OCI-M1 (cell line): ENCODE measurements at regions not wholly inside any gene's neighbourhood (a gene's known extent, or its start where the extent isn't known, plus 50 kb on each side); places are given as distances from the start of the nearest gene placed in this dataset.
"Not testable (repeated sequence)": the region's sequence is repeated elsewhere in the genome, so short reads cannot be mapped to it uniquely, and the experiment has no call there.

Experiments
- DNase-seq: peaks from one replicate; lab custom pipeline; 2025; lab: John Stamatoyannopoulos, UW

DNA sequence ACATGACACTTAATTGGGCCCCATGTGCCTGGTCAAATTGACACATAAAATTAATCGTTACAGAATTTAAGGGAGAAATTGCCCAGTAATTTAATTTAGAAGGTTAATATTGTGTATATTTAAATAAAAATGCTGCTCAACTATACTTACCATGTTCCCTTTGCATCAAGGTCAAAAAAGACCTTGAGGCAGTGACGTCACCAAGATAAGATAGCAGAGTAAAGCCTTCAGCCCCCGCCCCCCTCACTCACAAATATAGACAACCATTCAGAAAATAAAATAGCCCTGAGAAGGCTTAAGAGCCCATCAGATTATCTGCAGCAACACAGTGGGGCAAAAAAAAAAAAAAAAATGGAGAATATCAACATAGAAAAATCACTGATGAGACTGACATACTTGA lies 785.7 kb downstream of the CCDC85A start:
- no peak for DNase-seq

DNA sequence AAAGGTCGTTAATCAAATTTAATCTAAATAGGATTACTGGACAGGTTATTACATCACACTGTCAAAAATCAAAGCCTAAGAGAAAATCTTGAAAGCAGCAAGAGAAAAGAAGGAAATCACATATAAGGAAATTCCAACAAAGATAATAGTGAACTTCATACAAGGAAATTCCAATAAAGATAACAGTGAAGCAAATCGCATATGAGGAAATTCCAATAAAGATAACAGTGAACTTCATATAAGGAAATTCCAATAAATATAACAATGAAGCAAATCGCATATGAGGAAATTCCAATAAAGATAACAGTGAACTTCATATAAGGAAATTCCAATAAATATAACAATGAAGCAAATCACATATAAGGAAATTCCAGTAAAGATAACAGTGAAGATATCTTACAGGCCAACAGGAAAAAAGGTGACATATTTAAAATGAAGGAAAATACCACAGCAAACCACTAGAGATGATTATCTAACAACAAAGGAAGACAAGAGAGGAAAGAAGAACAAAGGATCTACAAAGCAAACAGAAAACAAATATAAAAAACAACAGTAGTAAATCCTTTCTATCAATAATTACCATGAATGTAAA lies 787.7 kb downstream of the CCDC85A start:
- no peak for DNase-seq

GRCh38 chr2:56981554-56981953 lies 797.8 kb downstream of the CCDC85A start:
- no peak for DNase-seq

DNA sequence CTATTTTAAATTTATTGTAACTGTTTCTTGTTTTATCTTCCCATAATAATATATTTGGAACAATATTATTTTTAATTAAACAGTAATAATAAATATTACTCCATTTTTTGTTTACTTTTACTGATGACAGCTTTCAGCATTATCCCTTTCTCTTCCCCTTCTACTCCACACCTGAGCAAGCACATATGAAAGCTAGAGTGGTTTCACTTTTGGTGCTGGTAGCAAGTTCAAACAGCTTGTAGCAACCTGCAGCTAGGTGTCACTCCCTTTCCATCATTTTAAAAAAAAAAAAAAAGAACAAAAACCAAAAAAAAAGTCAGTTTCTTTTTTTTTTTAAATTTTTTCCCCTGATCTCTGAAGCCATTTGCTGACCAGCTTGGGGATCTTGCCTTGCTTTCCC lies 801.8 kb downstream of the CCDC85A start:
- no peak for DNase-seq

GRCh38 chr2:57022496-57022895 lies 838.7 kb downstream of the CCDC85A start:
- DNase-seq: no peak

DNA sequence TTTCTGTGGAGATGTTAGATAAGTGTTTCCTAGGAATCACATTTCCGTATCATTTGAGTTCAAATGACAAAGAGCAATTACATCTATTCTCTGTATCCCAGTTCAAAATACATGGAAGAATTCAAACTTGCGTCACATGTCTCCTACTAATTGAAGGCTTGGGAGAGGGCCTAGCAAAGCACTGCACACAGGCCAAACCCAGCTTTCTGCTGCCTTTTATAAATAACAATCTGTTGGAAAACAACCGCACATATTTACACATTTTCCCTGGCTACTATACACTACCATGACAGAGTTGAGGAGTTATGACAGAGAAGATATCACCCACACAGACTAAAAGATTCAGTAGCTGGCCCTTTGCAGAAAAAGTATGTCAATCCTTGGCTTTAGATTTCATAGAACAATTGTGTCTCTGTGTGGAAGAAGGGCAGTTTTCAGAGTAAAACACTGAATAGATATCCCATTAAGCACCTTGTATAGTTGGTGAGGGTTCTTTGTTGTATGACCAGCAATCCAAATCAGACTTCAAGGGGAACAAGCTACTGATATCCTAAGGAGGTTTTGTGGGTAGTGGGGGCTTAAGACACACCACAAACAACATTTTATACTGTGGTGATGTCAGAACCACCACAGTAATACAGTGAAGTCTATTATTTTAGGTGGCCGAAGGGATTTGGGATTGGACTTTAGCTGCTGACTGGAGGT lies 861.3 kb downstream of the CCDC85A start:
- DNase-seq: no peak

DNA sequence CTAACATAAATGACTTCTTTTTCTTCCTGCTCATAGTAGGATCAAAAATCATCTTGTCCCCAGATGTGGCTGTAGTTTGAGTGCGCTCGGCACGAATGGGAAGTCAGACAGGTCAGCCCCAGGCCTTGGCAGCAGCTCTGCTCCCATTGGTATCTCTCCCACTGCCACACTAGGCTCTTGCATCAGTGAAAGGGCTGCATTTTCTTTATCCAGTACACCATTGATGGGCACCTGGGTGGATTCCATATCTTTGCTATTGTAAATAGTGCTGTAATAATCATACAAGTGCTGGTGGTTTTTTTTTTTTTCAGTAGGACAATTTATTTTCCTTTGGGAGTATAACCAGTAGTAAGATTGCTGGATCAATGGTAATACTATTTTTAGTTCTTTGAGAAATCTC lies 865.5 kb downstream of the CCDC85A start:
- DNase-seq: no peak

DNA sequence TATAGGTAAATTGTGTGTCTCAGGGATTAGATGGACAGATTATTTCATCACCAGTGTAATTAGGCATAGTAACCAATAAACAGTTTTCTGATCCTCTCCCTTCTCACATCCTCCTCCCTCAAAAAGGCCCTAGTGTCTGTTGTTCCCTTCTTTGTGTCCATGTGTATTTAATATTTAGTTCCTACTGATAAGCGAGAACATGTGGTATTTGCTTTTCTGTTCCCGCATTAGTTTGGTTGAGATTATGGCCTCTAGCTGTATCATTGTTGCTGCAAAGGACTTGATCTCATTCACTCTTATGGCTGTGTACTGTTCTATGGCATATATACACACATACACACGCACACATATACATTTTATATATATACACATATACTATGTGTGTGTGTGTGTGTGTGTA lies 866.2 kb downstream of the CCDC85A start:
- no peak for DNase-seq

- DNase-seq: not testable (repeated sequence)
Observed at GRCh38 chr2:57066301-57066700, 882.5 kb downstream of the CCDC85A start.

GRCh38 chr2:57075226-57075625 lies 891.4 kb downstream of the CCDC85A start:
- DNase-seq: no peak

- DNase-seq: no peak
Observed at GRCh38 chr2:57080035-57080434, 896.2 kb downstream of the CCDC85A start.

DNA sequence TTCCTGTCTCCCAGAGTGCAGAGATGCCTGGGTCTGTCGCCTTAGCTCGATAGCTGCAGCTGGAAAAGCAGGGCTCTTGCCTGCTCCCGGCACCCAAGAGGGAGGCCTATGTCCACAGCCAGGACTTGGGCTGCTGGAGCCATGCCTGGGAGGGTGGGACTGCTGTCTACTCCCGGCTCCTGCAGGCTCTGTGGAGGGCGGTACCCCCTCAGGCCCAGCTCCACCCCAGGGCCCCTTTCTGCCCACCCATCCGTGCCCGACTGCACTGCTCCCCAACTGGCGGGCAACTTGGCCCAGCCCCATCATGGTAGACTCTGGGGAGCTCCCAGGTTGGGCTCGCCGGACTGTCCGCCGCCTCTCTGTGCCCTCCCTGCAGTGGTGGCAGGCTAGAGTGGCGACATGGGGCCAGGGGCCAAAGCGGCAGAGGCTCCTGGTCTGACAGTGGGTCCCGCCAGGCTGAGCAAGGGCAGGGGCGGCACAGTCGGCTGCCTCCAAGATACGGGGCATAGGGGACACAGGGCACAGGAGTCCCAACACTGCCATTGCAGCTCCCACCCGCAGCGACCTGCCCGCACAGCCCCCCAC lies 901.0 kb downstream of the CCDC85A start:
- no peak for DNase-seq

GRCh38 chr2:57093020-57093419 lies 909.2 kb downstream of the CCDC85A start:
- DNase-seq: no peak

GRCh38 chr2:57097855-57098254 lies 914.1 kb downstream of the CCDC85A start:
- no peak for DNase-seq

DNA sequence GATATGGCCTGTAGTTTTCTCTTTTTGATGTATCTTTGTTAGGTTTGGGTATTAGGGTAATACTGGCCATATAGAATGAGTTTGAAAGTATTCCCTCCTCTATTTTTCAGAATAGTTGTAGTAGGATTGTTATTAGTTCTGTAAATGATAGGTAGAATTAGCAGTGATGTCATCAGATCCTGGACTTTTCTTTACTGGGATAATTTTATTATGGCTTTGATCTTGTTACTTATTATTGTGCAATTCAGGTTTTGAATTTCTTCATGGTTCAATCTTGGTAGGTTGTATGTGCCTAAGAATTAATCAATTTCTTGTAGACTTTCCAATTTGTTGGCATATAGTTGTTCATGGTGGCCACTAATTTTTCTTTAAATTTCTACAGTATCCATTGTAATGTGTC lies 916.6 kb downstream of the CCDC85A start:
- no peak for DNase-seq

DNA sequence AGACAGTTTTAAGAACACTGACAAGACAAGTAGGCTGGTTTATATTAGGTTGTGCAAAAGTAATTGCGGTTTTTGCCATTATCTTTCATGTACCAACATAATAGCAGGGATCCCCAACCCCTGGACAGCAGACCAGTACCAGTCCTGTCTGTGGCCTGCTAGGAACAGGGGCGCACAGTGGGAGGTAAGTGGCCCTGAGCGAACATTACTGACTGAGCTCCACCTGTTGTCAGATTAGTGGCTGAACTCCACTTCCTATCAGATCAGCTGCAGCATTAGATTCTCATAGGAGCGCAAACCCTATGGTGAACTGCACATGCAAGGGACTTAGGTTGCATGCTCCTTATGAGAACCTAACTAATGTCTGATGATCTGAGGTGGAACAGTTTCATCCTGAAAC lies 921.9 kb downstream of the CCDC85A start:
- no peak for DNase-seq

DNA sequence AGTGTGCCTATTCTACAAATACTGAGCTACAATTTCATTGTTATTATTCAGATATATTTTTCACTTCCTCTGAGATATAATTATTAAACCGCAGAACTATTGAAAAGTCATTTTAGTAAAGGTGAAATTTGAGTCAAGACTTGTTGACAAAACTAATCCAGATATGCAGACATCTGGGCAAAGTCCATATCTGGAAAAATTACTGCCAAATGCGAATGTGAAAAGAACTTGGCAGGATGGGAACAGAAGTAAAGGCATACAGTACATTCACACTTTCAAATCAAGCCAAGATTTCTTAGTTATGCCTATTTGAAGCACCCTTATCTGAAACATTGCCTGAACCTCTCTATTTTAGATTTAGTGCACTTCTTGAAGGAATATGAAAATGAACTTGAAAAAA lies 923.6 kb downstream of the CCDC85A start:
- no peak for DNase-seq

GRCh38 chr2:57111531-57111930 lies 927.7 kb downstream of the CCDC85A start:
- DNase-seq: no peak

GRCh38 chr2:57119141-57119540 lies 927.5 kb upstream of the VRK2 start:
- no peak for DNase-seq

GRCh38 chr2:57126410-57126809 lies 920.2 kb upstream of the VRK2 start:
- DNase-seq: no peak

DNA sequence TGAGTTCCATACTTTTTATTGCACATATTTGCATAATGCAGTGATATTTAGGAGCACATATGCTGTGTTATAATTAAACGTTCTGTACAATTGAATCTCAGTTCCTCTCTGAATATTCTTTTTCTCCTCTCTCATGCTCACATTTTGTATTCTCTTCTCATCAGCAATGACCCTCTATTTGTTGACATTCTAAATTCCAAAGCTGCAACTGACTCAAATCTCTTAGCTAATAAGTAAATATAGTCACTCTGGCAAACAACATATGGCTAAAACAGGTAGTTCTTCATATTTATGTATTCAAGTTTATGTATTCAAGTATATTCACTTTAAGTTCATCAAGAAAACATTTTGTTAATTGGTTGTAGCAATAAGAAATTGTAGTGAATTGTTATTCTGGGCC lies 907.4 kb upstream of the VRK2 start:
- DNase-seq: no peak

- DNase-seq: peak; percentile 69
Observed at GRCh38 chr2:57141269-57141668, 905.3 kb upstream of the VRK2 start.

DNA sequence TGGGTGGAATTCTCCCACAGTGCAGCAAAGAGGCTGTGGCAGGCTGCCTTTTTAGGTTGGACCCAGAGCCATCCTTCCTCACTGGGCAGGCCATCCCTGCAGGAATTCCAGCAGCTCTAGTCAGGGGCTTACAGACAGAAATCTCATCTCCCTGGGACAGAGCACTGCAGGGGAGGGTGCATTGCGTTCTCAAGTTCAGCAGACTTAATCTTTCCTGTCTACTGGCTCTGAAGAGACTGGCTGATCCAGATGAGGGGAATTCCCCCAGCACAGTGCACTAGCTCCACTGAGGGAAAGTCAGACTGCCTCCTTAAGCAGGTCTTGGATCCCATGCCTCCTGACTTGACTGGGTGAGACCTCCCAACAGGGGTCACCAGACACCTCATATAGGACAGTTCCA lies 899.7 kb upstream of the VRK2 start:
- no peak for DNase-seq
